ENCODE measurements at regions not wholly inside any gene's neighbourhood (a gene's known extent, or its start where the extent isn't known, plus 50 kb on each side); places are given as distances from the start of the nearest gene placed in this dataset.

DNA sequence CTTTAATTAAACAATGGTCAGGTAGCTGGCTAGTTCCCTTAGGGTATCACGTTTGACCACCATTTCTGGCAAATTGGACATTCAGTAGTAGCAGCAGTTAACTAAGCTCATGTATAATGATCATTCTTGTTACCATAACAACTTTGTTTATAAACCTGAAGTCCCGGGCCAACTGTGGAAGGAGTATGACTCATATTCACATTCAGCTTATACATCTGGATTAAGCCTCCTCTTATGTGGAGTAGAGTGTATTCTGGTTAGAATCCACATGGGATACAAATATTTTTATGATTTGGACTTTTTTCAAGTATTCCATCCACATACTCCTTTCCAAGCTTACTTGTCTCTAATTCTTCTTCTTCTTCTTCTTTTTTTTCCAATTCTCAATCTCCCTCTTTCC is 70.3 kb upstream of the ZSWIM2 start:
- TF ChIP-seq, protein P1, sequence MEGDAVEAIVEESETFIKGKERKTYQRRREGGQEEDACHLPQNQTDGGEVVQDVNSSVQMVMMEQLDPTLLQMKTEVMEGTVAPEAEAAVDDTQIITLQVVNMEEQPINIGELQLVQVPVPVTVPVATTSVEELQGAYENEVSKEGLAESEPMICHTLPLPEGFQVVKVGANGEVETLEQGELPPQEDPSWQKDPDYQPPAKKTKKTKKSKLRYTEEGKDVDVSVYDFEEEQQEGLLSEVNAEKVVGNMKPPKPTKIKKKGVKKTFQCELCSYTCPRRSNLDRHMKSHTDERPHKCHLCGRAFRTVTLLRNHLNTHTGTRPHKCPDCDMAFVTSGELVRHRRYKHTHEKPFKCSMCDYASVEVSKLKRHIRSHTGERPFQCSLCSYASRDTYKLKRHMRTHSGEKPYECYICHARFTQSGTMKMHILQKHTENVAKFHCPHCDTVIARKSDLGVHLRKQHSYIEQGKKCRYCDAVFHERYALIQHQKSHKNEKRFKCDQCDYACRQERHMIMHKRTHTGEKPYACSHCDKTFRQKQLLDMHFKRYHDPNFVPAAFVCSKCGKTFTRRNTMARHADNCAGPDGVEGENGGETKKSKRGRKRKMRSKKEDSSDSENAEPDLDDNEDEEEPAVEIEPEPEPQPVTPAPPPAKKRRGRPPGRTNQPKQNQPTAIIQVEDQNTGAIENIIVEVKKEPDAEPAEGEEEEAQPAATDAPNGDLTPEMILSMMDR (IDR thresholded peaks at IDR 0.05), result no peak

DNA sequence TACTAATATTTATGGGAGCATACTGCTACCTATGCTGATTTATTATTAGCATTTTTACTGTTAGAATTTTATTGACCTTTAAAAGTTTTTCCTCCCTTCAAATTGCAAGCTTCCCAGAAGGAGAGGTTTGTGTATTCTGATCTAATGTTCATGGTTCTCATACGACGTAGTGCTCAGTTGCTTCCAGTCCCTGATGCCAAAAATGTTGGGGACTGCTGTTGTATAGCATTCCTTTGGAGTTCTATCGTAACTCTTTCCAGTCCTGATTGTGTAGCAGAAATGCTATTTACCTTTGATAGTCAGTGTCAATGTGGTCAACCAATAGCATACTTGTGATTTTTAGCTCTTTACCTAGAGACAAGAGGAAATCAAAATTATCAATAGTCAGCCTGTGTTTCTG is 69.5 kb upstream of the ZSWIM2 start:
- TF ChIP-seq, protein P1 (IDR thresholded peaks at IDR 0.05), result no peak

DNA sequence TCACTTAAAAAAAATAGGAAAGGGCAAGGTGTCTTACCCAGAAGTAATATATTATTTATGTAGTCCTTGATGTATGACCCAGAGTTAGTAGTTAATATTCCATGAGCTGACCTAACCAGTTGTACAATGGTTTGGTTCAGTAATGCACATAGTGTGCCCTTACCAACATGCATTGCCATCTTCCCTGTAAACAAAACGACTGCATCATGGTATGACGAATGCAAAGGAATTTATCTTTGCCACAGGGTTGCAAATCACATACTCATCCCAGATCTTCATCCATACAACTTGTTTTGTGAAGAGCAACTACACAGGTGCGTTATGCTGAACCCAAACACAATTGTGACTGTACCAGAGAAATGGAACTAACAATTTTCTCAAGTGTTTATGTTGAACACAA is 68.9 kb upstream of the ZSWIM2 start:
- TF ChIP-seq, protein P1 (IDR thresholded peaks at IDR 0.05), result no peak

DNA sequence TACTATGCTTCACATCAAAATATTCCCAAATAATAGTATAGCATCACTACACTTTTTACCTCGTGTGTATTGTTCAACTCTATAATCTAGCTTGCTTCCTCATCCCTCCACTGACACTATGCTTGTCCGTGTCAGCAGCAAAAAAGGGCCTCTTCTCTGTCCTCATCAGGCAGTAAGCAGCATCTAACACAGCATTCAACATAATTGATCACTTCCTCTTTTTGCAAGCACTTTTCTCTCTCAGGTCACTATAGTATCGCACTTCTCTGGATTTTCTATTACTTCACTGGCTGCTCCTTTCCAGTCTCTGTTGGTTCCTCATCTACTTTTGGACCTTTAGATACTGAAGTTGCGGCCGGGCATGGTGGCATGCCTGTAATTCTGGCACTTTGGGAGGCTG is 64.9 kb upstream of the ZSWIM2 start:
- TF ChIP-seq, protein P1 (IDR thresholded peaks at IDR 0.05), result no peak

DNA sequence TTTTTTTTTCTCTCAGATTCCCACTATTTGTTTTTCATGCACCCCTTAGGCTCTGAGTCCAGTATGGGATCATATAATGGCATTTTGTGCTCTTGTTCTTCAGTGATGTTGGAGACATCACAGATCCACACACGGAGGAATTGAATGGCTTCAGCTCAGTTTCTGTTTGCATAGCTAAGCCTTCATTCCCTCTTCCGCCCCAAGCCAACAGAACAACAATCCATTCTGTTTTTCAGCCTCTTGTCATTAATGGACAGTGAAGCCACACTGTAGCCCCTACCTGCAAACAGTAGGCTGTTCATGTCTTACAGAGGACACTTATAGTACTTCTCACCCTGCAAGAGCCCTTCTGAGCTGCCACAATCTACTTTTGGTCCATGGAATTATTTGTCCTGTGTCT is 64.0 kb upstream of the ZSWIM2 start:
- TF ChIP-seq, protein P1 (IDR thresholded peaks at IDR 0.05), result no peak

GRCh38 chr2:186911551-186912085 is 62.6 kb upstream of the ZSWIM2 start:
- TF ChIP-seq, protein P1 (IDR thresholded peaks at IDR 0.05), result no peak

DNA sequence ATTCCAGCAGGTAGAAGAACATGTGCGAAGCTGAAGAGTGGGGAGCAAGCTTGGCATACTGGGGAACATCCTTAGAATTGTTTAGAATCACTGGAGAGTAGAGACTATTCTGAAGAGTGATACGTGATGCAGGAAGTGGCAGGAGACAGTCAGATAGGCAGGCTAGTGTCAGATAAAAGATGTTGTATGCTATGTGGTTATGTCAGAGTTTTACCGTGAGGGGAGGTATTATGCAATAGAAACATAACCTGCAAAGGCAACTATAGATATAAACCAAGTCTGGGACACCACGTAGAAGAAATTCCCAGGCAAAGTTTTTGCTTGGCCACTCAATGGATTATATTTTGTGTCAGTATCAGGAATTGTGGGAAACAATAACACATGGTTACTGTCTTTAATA is 62.0 kb upstream of the ZSWIM2 start:
- TF ChIP-seq, protein P1 (IDR thresholded peaks at IDR 0.05), result no peak

GRCh38 chr2:186909095-186909494 is 60.1 kb upstream of the ZSWIM2 start:
- TF ChIP-seq, protein P1 (IDR thresholded peaks at IDR 0.05), result no peak

Measured in LNCAP (cell line).